CD4-positive, alpha-beta T cell treated with Interleukin-4 for 1 hour (primary cell): ENCODE measurements at regions not wholly inside any gene's neighbourhood (a gene's known extent, or its start where the extent isn't known, plus 50 kb on each side); places are given as distances from the start of the nearest gene placed in this dataset.
"Not testable (repeated sequence)": the region's sequence is repeated elsewhere in the genome, so short reads cannot be mapped to it uniquely, and the experiment has no call there.

Experiments
- DNase-seq, 2 donors: peaks; one replicate each; pipeline ENCODE4 v3.0.0-alpha.2; 2020 to 2022

DNA sequence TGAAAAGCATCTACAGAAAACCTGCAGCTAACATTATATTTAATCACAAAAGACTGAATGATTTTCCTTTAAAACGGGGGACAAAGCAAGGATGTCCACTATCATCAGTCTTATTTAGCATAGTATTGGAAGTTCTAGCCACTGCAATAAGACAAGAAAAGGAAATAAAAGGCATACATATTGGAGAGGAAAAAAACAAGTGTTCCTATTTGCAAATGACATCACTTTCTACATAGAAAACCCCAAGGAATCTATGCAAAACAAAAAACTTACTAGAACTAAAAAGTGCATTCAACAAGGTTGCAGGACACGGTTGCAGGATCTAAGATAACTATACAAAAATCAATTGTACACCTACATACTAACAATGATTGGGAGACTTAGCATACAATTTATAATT is 101.6 kb upstream of the MEF2A start:
- no peak for DNase-seq

DNA sequence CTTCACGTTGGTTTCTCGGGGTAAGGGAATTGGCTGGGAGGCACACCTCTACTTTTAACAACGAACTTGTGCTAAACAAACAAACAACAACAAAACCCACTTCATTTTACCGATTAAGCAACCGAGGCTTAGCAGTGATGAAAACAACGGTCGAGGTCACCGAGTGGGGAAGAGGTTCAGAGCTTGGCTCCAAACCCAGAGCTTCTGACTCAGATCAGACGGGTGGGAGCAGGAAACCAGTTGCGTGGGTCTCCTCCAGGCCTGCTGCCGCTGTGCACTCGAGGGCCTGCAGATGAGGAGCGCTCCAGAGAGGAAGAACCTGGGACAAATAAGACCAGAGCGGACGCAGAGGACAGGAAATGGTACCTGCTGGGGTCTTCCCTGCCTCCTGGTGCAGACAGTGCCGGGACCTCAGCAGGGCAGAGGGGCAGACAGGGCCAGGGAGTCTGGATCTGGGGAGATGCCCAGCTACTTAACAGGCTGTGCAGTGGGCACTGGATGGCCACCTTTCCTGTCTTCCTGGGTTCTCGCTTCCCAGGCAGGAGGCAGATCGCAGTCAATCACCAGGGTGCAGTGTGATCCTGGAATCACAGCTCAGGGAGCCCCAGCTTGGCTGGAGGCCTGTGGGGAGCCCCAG is 99.0 kb upstream of the MEF2A start:
- DNase-seq: no peak

DNA sequence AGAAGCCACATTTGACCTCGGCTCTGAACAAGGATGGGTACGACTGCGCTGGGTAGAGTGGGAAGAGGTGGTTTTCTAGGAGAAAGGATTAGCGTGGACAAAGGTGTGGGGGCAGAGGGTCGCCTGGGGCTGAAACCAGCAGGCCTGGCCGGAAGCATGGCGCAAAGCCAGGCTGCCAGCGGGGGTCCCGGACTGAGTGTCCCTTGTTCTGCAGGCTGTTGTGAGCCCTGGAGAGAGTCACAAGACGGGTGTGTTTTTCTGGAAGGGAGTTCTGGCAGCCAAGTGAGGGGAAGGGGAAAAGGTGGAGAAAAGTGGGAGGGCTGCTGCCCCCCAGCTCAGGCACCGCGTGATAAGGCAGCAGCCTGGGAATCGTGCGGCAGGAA is 98.5 kb upstream of the MEF2A start:
- no peak for DNase-seq

DNA sequence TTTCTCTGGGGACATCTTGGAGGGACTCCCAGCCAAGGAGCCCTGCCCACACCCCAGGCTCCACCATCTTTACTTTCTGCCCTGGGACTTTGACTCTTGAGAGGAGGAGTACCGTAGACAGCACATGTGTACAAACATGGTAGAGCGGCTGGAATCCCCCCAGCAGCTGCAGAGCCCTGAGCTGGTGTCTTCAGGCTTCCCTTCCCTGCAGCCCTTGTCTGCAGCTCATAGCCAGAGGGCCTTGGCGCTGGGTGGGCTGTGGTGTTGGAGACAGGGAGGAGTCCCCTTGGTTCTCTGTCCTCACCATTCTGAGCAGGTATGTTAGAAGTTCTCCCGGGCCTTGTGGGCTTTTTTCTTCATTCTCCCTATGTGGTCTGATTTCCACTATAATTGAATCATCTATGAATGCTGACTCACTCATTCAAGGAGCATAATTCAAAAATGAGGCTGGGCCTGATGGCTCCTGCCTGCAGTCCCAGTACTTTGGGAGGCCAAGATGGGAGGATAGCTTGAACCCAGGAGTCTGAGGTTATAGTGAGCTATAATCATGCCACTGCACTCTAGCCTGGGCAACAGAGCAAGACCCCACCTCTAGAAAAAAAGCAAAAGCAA is 97.8 kb upstream of the MEF2A start:
- no peak for DNase-seq

DNA sequence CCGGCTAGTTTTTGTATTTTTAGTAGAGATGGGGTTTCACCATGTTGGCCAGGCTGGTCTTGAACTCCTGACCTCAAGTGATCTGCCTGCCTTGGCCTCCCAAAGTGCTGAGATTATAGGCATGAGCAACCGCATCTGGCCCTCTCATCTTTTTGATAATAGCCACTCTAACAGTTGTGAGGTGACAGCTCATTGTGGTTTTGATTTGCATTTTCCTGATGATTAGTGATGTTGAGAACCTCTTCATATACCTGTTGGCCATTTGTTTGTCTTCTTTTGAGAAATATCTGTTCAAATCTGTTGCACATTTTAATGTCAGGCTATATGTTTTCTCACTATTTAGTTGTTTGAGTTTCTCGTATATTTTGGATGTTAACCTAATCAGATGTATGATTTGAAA is 95.6 kb upstream of the MEF2A start:
- DNase-seq: not testable (repeated sequence)

DNA sequence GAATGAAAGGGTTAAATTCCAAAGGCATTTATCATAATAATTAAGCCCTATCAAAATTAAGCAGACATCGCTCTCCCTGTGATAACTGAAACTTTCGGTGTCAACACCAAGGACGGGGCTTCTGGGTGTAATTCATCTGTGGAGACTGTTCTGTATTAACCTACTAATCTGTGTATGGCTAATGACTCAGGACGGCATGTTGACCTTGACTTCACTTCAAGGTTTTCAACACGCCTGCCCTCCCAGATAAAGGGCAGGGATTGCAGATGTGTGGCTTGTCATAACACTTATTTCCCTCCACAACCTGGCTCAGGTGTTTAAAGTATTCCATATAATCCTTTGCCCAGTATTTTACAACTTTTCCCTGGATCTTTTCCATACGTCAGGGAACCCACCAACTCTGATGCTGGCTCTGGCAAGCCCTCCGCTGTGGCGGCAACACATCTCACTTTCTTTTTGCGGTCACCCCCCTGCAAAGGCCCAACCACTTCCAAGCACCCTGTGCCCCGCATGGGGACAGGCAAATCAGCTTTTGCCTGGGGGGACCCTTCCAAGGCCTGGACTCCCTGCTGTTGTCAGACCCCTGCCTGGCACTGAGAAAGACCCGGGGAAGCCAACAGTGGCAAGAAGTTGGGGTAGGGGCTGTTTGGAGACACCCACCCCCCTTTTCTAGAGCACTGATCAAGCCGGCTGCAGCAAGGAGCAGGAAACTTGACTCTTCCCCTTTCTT is 93.2 kb upstream of the MEF2A start:
- DNase-seq: no peak

DNA sequence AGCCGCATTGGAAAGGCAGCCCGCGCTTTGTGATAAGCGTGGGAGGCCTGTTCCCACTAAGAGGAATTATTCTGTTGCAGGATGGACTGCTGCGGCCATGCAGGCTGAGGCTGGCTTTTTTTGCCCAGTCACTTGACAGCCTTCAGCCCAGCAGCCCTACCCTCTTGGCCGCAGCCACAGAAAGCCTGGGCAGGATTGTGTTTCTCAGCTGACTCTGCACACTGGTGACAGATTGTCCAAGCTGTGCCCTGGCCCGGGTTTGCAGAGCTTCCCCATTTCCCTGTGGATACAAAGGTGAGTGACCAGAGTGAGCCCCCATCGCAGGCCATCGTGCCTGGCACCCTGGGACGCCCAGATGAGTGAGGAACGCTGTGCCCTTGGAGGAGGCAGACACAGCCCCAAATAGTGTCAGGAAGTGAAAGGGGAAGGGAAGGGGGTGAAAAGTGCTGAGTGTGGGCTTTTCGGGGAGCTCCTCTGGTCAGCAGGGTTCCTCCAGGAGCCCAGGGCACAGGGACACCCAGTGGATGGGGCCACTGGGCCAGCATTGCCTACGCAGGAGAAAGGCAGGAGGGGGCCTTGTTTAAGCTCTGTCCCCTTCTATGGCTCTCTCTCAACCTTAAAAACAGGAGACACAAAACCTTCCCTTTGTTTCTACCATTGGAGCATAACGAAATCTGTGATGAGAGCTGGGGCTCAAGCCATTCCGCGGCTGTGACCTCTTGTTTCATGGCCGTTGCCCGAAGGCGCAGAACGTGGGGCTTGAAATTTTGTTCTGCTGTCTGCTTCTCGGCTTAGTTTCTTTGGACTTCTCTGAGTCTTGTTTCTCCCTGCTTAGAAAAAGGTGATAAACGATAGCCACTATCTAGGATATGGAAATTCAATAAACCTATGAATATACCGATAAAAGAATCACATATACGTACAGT is 91.5 kb upstream of the MEF2A start:
- DNase-seq: no peak

DNA sequence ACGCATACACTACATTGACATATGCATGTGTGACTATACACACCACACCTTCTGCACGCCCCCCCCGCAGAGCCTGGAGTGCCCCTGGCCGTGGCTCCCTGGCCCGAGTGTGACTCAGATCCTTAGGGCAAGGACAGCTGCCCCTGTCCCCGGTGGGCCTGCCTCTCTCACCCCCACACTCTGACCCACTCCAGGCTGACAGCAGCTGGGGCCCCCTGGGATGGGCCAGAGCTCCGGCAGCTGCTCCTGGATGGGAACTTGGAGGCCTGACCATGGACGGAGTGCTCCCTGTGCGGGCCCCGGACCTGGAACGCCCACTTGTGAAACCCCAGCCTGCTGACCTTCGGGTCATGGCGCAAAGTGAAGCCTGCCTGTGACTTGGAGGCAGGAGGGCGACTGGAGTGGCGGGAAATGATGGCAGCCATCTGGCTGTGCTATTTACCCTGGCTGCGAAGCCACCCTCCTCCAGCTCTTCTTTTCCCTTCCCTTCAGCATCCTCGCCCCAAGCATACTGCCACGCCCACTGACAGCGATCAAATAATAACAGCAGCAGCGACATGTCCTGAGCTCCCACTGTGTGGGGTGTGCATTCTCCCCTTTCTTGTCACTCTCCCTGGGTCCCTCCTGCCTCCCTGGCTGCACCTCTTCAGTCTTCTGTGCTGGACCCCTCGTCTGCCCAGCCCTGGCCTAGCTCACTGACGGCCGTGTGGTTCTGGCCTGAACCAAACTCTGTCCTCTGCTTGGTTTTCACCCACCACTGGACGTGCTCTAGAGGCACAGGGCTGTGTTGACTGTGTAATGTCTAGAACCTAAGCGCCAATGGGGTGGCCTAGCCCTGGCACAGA is 90.7 kb upstream of the MEF2A start:
- DNase-seq: no peak

DNA sequence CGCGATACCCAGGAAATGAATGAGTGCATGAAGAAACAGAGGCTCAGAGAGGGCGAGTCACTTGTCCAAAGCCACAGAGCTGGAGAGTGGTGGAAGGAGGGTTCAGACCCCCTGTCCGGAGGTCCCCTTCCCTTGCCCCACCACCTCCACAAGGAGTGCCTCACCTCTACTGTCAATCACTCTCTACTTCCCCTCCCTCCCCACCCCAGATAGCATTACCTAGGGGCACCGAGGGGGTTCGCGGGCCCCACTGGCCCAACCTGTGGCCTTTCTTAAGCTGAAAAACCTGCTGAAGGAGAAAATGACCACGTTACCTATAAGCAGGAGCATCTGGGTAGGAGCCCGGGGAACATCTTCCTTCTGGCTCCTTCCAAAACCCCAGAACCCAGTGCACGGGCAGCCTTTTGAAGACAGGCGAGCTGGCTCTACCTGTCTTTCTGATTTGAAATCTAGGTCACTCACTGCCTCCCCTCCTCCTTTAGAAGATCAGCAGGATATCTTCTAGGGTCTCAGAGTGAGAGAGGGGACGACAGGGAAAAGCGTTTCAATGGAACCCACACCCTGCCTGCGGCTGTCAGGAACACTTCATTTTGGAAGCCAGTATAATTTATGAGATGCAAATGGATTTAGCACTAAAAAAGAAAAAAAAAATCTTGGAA is 89.9 kb upstream of the MEF2A start:
- no peak for DNase-seq

DNA sequence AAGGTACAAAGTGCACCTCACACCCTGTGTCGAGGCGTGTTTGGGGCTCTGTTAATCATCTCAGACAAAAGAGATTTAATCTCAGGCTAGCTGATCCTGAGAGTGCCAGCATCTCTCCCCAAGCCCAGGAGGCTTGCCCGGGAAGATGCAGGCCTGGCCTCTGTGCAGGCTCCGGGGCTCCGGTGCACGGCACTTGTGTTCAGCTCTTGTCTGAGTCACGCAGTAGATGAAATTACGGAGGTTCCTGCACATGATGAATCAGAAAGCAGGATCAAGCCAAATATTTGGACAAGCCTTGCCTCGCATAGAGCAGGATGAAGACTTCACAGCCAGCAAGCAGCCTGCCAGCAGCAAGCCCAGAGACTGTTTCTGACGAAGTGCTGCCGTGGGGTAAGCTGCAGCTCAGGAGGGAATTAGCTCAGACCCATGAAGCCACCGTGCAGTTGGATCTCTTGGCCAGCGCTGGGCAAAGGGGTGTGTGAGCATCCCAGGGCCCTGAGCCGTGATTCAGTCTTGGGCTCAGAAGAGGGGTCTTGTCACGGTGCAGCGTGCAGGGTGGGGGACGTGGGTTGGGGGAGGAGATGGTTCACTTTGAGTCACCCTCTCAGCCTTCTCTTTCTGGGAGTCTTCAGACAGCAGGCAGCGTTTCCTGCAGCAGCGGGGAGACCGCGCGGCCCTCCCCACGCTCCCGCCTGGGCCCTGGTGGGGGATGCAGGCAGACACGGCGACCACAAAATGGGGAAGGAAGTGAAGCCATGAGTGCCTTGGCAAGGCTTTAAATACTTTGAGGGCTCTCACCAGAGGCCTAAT is 89.2 kb upstream of the MEF2A start:
- DNase-seq: peak; percentile 13 to 51

DNA sequence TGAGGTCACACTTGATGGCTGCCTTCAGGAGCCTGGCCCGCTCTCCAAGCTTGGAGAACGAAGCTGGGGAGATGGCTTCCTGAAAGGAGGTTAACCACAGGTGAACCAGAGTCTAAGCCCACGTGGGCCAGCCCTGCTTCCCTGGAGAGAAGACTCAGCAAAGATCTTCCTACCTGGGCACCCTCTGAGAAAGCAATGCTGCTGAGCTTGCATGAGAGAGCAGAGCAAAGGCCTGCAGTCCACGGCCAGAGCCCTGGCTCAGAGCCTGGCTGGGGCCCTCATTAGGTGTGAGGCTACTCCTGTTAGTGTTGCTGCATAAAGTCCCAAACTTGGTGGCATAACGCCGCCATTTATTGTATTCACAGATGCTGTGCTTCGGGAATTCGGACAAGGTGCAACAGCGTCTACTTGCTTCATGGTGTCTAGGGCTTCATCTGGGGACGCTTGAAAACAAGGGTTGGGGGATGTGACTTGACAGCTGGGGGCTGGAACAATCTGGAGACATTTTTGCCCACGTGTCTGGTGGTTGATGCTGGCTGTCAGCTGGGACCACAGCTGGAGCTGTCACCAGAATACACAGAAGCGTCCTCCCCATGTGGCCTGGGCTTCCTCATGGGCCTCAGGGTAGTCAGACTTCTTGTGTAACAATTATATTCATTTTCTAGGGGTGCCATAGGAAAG is 87.9 kb upstream of the MEF2A start:
- DNase-seq: no peak

DNA sequence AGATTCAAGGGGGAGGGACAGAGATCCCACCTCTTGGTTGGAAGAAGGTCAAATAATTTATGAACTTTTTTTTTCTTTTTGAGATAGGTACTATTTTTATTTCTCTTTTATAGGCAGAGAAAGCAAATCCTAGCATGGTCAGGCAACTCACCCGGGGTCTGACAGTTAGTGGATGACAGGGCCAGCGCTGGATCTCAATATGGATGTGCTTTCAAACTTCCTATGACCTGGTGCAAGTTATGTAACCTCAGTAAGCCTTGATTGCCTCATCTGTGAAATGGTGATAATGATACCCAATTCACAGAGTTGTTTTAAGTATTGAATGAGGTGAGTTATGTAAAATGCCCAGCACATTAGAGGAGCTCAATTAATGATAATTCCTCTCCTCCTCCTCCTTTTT is 86.8 kb upstream of the MEF2A start:
- DNase-seq: no peak

DNA sequence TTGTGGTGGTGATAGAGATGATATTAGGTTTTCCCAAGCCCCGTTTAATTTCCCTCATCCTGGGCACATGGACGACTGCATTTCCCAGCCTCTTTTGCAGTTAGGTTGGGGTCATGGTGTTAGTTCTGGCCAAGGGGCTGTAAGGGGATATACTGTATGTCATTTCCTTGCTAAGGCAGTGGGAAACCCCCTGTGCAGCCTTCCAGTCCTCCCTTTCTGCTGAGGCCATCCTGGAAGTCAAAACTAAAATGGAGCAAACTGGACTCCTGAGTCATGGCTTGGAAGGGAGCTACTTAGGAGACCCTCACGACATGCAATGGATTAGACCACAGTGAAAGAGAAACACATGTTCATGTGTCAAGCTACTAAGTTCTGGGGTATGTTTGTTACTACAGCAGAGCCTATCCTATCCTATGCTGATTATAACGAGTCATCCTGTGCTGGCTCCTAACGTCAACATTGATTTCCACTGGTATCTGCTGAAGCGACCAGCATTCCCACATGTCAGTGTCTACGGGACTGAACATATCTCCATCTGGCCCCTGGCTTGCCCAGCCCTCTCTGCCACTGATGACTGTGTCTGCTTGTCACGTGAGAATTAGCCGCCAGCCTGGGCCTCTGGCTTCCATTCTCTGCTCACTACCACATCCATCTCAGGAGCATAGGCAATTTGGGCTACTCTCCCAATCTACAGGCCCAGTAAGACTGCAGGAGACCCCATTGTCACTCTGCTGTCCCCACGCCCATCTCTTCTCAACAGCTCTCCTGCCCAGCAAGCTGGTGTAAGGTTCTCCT is 85.6 kb upstream of the MEF2A start:
- DNase-seq: no peak

DNA sequence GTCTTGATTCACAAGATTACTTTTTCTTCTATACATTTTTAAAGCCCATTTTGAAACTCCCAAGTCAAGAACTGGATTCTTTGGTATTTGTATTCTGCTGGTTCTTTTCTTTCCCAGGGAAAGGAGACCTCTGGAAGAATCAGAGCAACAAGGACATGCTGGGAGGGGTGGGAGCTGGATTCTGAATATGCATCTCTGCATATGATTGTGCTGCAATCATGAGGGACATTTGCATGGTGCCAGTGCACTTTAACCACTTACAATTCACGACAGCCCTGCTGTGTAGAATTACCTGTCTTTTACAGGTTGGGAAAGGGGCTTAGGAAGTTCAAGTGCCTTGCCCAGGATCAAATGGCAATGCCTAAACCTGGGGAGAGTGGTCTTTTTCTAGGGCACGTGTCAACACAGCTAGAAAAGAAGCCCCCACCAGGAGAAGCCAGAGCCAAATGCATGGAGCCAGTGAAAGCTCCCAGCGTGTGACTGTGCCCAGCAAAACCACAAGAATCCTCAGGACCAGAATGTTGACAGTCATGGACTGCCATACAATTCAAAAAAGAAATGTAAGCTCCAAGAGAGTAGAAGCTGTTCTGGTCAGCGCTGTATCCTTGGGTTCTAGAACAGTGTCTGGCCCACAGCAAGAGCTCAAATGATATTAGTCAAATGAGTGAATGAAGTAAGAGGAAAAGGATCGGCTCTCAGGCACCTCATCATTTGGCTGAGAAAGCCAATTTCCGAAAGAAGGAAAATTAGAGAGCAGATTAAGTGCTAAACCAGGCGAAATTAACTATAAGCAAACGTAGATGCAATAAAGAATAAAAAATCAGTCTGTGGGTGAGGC is 84.5 kb upstream of the MEF2A start:
- no peak for DNase-seq

DNA sequence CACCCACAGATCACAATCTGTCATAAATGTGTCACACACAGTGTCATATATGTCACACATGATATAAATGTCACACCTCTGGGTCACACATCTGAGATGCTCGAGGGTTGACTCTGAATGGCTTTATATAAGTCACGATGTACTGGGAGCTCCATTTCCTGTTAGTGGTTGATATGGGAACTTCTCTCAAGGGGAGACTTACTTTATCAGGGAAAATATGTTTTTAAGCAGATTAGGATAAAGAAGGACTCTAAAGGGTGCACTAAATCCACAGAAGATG is 83.9 kb upstream of the MEF2A start:
- DNase-seq: no peak

DNA sequence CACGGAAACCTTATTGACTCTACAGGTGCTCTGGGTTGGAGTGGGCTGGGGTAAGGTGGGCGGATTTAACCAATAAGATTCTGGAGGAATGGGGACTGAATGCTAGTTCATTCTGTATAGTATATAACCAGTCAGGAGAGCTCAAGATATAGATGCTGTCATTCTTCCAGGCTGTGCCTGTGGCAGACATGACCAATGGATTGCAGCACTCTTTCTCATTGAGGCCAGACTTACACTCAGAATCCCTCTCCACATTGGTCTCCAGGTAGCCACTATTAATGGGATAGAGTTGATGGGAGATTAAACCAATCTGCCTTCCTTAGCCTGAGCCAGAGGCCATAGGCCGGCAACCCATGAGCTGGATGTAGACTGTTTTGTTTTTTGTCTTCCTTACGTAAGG is 82.8 kb upstream of the MEF2A start:
- DNase-seq: no peak

DNA sequence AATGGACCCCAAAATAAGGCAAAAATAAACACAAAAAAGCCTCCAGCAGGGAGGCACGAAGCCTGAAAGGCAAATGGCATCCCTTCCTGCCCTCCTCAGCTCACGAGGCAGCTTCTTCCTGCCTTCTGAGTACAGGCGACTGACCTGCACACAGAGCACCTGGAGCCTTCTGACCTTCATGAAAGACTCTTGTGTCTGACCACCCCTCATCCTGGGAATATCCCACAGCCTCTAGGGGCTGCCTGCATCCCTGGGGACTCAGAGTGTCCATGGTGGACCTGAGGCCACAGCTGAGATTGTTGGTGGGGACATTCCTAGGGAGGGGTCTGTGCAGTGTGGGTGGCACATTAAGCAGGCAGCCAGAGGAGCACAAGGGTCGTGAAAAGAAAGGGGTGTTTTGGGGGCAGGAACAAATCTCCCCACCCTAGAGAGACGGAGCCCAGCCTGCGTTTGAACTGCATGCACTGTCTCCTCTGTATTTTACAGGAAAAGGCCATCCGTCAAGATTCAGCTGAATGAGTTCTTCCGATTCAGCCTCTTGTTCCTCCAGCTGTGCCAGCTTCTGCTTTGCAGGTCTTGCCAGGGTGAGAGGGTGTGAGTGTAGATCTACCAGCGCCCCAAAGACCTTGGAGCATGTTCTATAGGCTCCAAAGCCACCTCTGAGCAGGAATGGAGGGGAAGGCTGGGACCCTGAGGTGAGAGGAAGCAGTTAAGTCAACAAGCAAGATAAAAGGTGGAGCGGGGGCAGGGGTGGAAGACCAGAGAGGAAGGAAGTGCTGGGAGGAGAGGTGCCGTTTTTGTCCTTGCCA is 80.4 kb upstream of the MEF2A start:
- DNase-seq: no peak

DNA sequence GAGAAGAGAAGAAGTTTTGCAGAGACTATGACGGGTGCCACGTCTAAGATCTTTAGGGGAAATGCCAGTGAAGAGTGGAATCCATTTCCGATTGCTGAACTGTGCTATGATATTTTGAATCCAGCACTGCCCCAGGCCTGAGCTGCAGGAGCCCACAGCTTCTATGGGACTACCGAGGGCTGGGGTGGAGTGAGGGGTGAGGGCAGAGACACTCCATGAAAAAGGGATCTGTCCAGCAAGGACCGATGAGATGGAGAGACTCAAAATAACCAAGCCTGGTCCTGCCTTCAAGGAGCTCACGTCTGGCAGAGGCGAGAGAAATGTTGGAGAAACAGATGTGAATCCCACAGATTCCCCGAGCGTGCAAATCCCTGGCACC is 79.8 kb upstream of the MEF2A start:
- no peak for DNase-seq
